Right lobe of liver (tissue), 6 donors: ENCODE measurements at regions not wholly inside any gene's neighbourhood (a gene's known extent, or its start where the extent isn't known, plus 50 kb on each side); places are given as distances from the start of the nearest gene placed in this dataset.

Source experiments
- ATAC-seq, 4 donors: fragments of 200-7000 bp; cut with Tn5 transposase; one replicate each; pipeline ENCODE4 v1.9.1; 2020; ENCODE audit warnings: mild to moderate bottlenecking in 4 of 4, moderate library complexity in 4 of 4
- DNase-seq, 3 donors: peaks; one replicate each; pipeline ENCODE4 v3.0.0-alpha.2; 2020
- H3K27ac ChIP-seq, 3 donors: fragments of 200-600 bp; one replicate each; pipeline ENCODE4 v1.8.0; 2022
- H3K27me3 ChIP-seq, 2 donors: fragments of 200-600 bp; one replicate each; pipeline ENCODE4 v1.8.0; 2022
- H3K36me3 ChIP-seq, 4 donors: fragments of 200-600 bp; sonication (generic) in 1 of 4; one replicate each; pipeline versions ENCODE4 v1.5.1 to v1.8.0; 2017 to 2022; ENCODE audit warnings: control low read depth in 1 of 4
- H3K4me1 ChIP-seq, 4 donors: fragments of 200-600 bp; sonication (generic) in 1 of 4; one replicate each; pipeline versions ENCODE4 v1.5.1 to v1.8.0; 2017 to 2022; ENCODE audit warnings: control low read depth in 1 of 4
- H3K4me3 ChIP-seq, 3 donors: fragments of 200-600 bp; one replicate each; pipeline ENCODE4 v1.8.0; 2022
- H3K9me3 ChIP-seq, 4 donors: fragments of 200-600 bp; sonication (generic) in 1 of 4; one replicate each; pipeline versions ENCODE4 v1.5.1 to v1.8.0; 2017 to 2022; ENCODE audit warnings: control low read depth in 1 of 4
- POLR2A ChIP-seq: fragments of 450-650 bp; IDR thresholded peaks from one replicate; pipeline ENCODE4 v1.6.1; 2017; ENCODE audit warnings: antibody characterized with exemption, mild to moderate bottlenecking
- whole genome bisulfite sequencing: methylation state at CpG from one replicate; pipeline ENCODE4 v1.1.6; 2018; ENCODE audit warnings: low coverage, low lambda C conversion rate; ENCODE audit not compliant: insufficient coverage; ENCODE audit errors: missing lambda C conversion rate; 5-methylcytosine and 5-hydroxymethylcytosine counted together
- intact Hi-C, 2 donors: fragments of 100-400 bp; cut with DNase I; formaldehyde crosslinking; loops; one replicate each; pipeline versions ENCODE4 v1.11.2 to v1.14.1; 2022
- TF ChIP-seq, protein P1 (sequence below), 4 donors: fragments of 200-600 bp in 3 of 4; fragments of 450-650 bp in 1 of 4; IDR thresholded peaks; one replicate each; pipeline versions ENCODE4 v1.5.1 to v1.8.0; 2016 to 2022; ENCODE audit warnings: antibody characterized with exemption in 4 of 4, mild to moderate bottlenecking in 2 of 4
- donor health status: DM: no; HTN: yes; CAD: no.
- donor health status: DM: no; HTN: no; CAD: no.
- donor health status: DM: no; HTN: no; CAD: no.
- donor health status: DM: no; HTN: yes; CAD: no.
- donor health status: DM: no; HTN: yes; CAD: no.

DNA sequence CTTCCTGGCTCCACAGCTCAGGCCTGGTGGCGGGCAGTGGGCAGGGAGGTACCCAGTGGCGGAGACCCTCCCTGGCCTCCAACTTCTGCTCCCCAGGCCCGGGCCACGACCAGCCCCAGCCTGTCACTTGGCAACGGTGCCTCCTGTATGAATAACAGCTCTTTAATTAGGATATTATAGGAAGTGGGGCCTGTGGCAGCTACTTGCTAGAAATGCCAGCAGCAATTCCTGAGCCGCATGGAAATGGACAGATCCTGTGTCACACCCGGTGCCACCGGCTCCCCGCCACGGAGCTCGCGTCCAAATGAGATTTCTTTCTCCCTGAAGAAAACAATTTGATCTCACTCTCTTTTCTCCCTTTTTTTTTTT is 104.5 kb downstream of the CHST1 start:
- Histone ChIP-seq H3K4me3 (no peak overlapping the region), H3K4me1 (no peaks in the 10 kb centered on the region), H3K36me3 (no peaks in the 10 kb centered on the region), H3K27ac (no peak overlapping the region), H3K9me3 (no peaks in the 10 kb centered on the region), H3K27me3 (no peaks in the 10 kb centered on the region)
- TF ChIP-seq POLR2A, result no peak
- TF ChIP-seq, protein P1, sequence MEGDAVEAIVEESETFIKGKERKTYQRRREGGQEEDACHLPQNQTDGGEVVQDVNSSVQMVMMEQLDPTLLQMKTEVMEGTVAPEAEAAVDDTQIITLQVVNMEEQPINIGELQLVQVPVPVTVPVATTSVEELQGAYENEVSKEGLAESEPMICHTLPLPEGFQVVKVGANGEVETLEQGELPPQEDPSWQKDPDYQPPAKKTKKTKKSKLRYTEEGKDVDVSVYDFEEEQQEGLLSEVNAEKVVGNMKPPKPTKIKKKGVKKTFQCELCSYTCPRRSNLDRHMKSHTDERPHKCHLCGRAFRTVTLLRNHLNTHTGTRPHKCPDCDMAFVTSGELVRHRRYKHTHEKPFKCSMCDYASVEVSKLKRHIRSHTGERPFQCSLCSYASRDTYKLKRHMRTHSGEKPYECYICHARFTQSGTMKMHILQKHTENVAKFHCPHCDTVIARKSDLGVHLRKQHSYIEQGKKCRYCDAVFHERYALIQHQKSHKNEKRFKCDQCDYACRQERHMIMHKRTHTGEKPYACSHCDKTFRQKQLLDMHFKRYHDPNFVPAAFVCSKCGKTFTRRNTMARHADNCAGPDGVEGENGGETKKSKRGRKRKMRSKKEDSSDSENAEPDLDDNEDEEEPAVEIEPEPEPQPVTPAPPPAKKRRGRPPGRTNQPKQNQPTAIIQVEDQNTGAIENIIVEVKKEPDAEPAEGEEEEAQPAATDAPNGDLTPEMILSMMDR (IDR thresholded peaks at IDR 0.05), result no peak
- WGBS, result 70% methylated on average over 10 of the region's 12 CpGs
- DNase-seq (no peak), ATAC-seq (no peak)
- intact Hi-C loops, result loop anchor here in 1 of 2 donors (10.0 kb wide), 1 partner anchor 56 kb away; no protein-coding TSS in a partner anchor

DNA sequence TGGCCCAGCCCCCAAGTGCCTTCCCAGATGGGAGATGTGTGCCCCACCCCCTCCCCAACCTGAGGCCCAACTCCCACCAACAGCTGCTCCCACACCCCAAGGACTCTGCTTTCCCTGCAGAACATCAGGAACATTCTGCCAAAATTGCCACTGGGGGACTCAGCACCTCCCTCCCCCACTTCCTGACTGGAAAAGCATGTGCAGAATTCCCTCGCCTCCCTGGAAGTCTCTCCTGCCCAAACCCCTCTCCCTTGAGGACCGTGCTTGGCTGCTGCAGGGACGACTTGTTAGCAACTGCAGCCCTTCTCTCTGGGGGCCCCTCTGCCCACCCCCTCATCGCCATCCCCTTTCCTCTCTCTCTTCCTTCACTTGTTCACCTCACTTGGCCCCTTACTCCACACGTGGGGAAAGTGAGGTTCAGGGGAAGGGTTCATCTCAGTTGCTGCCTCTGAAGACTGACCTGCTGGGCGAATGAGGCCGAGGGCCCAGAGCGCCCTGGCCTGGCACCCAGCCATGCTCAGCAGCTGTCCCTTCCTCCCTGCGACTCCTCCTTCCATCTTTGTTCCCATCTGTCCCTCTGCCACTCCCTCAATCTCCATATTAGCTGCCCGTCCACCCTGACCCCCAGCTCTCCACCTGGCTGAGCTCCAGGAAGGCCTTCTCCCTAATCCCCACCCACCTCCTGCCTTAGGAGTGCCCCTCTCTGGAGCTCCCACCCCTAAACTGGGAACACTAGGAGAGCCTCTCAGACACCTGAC is 105.1 kb downstream of the CHST1 start:
- no peaks in the 10 kb centered on the region for H3K36me3 ChIP-seq
- no peaks in the 10 kb centered on the region for H3K9me3 ChIP-seq
- no peak overlapping the region for H3K4me3 ChIP-seq
- H3K27me3 ChIP-seq, result no peaks in the 10 kb centered on the region
- WGBS, result 53% methylated on average over 7 of the region's 10 CpGs
- ATAC-seq (no peak), DNase-seq (no peak)
- no peak overlapping the region for H3K27ac ChIP-seq
- no peaks in the 10 kb centered on the region for H3K4me1 ChIP-seq
- intact Hi-C loops, result loop anchor here in 1 of 2 donors (10.0 kb wide), 1 partner anchor 56 kb away; no protein-coding TSS in a partner anchor
- TF ChIP-seq, protein P1 (IDR thresholded peaks at IDR 0.05), result no peak
- no peak for TF ChIP-seq POLR2A

DNA sequence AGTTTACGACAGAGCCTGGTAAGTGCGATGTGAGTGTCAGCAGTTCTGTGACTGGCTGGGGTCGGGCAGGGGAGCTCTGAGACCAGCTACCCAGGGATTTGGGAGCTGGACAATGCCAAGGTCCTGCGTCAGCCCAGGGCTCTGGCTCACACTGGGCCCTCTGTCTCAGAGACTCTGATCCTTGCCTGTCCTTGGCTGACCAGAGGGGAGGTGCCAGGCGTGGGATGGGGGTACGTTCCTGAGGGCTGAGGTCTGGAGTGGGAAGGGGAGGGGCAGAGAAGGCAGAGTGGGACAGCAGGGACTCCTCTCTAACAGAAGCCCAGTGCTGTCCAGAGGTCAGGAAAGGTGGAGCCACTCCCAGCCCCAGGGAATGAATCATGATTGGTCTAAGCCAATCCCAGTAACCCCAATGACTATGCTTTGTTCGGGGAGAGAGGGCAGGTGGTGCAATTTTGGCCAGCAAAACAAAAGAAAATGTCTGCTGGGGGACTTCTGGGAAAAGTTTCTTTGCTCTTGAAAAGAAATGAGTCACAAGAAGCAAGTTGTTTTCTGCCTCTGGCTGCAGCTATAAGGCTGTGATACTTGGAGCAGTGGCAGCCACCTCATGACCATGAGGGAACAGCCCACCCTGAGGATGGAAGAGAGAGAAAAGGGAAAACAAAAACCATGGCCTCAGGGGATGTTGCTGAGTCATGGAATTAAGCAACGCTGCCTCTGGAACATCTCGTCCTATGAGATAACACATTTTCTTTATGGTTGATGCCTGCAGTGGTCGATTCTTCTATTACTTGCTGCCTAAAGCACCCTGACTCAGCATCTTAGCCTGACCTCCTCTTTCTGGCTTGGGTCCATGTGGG is 108.3 kb downstream of the CHST1 start:
- Histone ChIP-seq H3K4me3 (no peak overlapping the region), H3K9me3 (no peaks in the 10 kb centered on the region), H3K27ac (no peak overlapping the region), H3K4me1 (no peaks in the 10 kb centered on the region), H3K27me3 (no peaks in the 10 kb centered on the region), H3K36me3 (no peaks in the 10 kb centered on the region)
- DNase-seq, result no peak
- intact Hi-C loops, result no loop called here
- no peak for TF ChIP-seq POLR2A
- TF ChIP-seq, protein P1 (IDR thresholded peaks at IDR 0.05), result no peak
- ATAC-seq, result no peak
- 55% methylated on average over 8 of the region's 10 CpGs for WGBS

DNA sequence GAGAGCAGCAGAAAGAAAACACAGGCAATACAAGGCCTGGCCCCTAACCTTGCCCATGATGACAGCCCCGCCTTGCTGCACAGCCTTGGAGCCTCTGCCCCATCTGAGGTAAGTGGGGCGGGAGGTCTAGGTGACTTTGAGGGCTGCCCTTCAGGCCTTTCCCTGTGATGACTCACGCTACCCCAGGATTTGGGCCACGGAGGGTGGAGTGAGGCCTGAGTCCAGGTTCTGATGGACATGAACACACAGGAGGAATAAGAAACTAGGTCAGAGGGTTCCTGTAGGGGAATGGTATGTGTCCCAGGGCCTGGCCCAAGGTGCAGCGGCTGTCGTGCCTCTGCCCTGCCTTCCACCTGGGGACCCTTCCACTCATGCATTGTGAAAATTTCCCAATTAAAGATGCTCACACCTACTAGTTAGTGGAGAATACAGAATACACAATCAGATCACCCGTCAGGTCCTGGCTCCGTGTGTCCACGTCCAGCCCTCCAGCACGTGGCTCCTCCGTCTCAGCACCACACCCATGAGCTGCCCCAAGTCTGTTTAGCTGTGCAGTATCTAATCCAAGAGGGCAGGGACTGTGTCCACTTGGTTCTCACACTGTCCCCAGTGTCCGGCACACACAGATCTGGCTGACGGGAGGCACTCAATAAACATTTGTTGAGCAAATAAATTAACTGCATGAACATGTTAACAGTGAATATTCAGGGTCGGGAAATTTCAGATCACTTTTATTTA is 111.0 kb downstream of the CHST1 start:
- H3K27me3 ChIP-seq, result no peaks in the 10 kb centered on the region
- no peak overlapping the region for H3K27ac ChIP-seq
- TF ChIP-seq, protein P1 (IDR thresholded peaks at IDR 0.05), result no peak
- TF ChIP-seq POLR2A, result no peak
- no peaks in the 10 kb centered on the region for H3K4me1 ChIP-seq
- ATAC-seq, result peak in 3 of 4 donors; percentile 36 to 44 (median 43)
- no peak for DNase-seq
- no peaks in the 10 kb centered on the region for H3K9me3 ChIP-seq
- no peaks in the 10 kb centered on the region for H3K36me3 ChIP-seq
- no peak overlapping the region for H3K4me3 ChIP-seq
- 37% methylated on average over 4 of the region's 14 CpGs for WGBS
- intact Hi-C loops, result no loop called here
